Loucy (cell line): ENCODE measurements at regions not wholly inside any gene's neighbourhood (a gene's known extent, or its start where the extent isn't known, plus 50 kb on each side); places are given as distances from the start of the nearest gene placed in this dataset.

Experiments
- H2AFZ ChIP-seq: fragments of 200-600 bp; sonication (generic); 2 replicates; pipeline ENCODE4 v1.6.0; 2016; ENCODE audit warnings: antibody characterized with exemption, mild to moderate bottlenecking, low read length, moderate library complexity
- H3F3A ChIP-seq: fragments of 200-600 bp; 2 replicates; pipeline ENCODE4 v1.6.0; 2016; ENCODE audit warnings: antibody characterized with exemption, low read depth, mild to moderate bottlenecking
- H3K27me3 ChIP-seq: fragments of 200-600 bp; sonication (generic); 2 replicates; pipeline ENCODE4 v1.6.1; 2014; ENCODE audit warnings: low read length, mild to moderate bottlenecking; ENCODE audit not compliant: insufficient read depth, poor library complexity, severe bottlenecking
- H3K36me3 ChIP-seq: fragments of 200-600 bp; sonication (generic); 2 replicates; pipeline ENCODE4 v1.6.1; 2016; ENCODE audit warnings: low read length; ENCODE audit not compliant: insufficient read depth
- H3K4me1 ChIP-seq: fragments of 200-600 bp; sonication (generic); 2 replicates; pipeline ENCODE4 v1.5.1; 2014; ENCODE audit warnings: low read length, mild to moderate bottlenecking; ENCODE audit not compliant: insufficient read depth, poor library complexity, severe bottlenecking
- H3K4me2 ChIP-seq: fragments of 200-600 bp; sonication (generic); 2 replicates; pipeline ENCODE4 v1.6.0; 2014; ENCODE audit warnings: antibody characterized with exemption, low read length, low read depth, mild to moderate bottlenecking; ENCODE audit not compliant: poor library complexity, severe bottlenecking
- H3K4me3 ChIP-seq: fragments of 200-600 bp; sonication (generic); 2 replicates; pipeline ENCODE4 v1.5.1; 2014; ENCODE audit warnings: low read length, mild to moderate bottlenecking, mixed read lengths; ENCODE audit not compliant: poor library complexity, severe bottlenecking
- H3K79me2 ChIP-seq: fragments of 200-600 bp; sonication (generic); 2 replicates; pipeline ENCODE4 v1.6.1; 2014; ENCODE audit warnings: low read length; ENCODE audit not compliant: insufficient read depth
- H3K9ac ChIP-seq: fragments of 200-600 bp; sonication (generic); 2 replicates; pipeline ENCODE4 v1.6.0; 2014; ENCODE audit warnings: mild to moderate bottlenecking, low read depth, low read length, moderate library complexity; ENCODE audit not compliant: poor library complexity, severe bottlenecking
- H3K9me2 ChIP-seq: fragments of 200-600 bp; sonication (generic); replicated peaks from 2 replicates; pipeline ENCODE4 v1.6.1; 2016; ENCODE audit warnings: low read depth, low read length, mixed read lengths
- H3K9me3 ChIP-seq: fragments of 200-600 bp; sonication (generic); 2 replicates; pipeline ENCODE4 v1.6.1; 2014; ENCODE audit warnings: mild to moderate bottlenecking, antibody characterized with exemption, low read length, low read depth; ENCODE audit not compliant: insufficient read depth
- H4K20me1 ChIP-seq: fragments of 200-600 bp; sonication (generic); 2 replicates; pipeline ENCODE4 v1.6.0; 2014; ENCODE audit warnings: antibody characterized with exemption, low read length, mild to moderate bottlenecking; ENCODE audit not compliant: insufficient read depth, poor library complexity, severe bottlenecking
- CTCF ChIP-seq: fragments of 200-600 bp; sonication (generic); conservative IDR thresholded peaks from 2 replicates; pipeline ENCODE4 v1.5.1; 2014; ENCODE audit warnings: mild to moderate bottlenecking, antibody characterized with exemption, low read length
- EZH2phosphoT487 ChIP-seq: fragments of 200-600 bp; IDR thresholded peaks from 2 replicates; pipeline ENCODE4 v1.6.1; 2018; ENCODE audit warnings: antibody characterized with exemption, mild to moderate bottlenecking, moderate library complexity, borderline replicate concordance

GRCh38 chr6:192313-192664, 100.0 kb upstream of the DUSP22 start:
- H3K9me2 ChIP-seq = no peaks in the 10 kb centered on the region
- no peaks in the 10 kb centered on the region for H3K9me3 ChIP-seq
- H3K4me2 ChIP-seq = no peak overlapping the region
- no peak overlapping the region for H3K9ac ChIP-seq
- H4K20me1 ChIP-seq = no peaks in the 10 kb centered on the region
- peaks cover 57% of the 10 kb centered on the region for H3K4me1 ChIP-seq
- no peak overlapping the region for H2AFZ ChIP-seq
- H3K79me2 ChIP-seq = no peaks in the 10 kb centered on the region
- peaks cover 4% of the 10 kb centered on the region; the same call in 1 of the 2 replicates for H3F3A ChIP-seq
- no peak overlapping the region for H3K4me3 ChIP-seq
- TF ChIP-seq CTCF (no peak), EZH2phosphoT487 (no peak)
- H3K36me3 ChIP-seq = no peaks in the 10 kb centered on the region
- no peaks in the 10 kb centered on the region for H3K27me3 ChIP-seq

GRCh38 chr6:193180-193579, 99.1 kb upstream of the DUSP22 start:
- H3K4me1 ChIP-seq = peaks cover 53% of the 10 kb centered on the region
- H3K27me3 ChIP-seq = no peaks in the 10 kb centered on the region
- H4K20me1 ChIP-seq = no peaks in the 10 kb centered on the region
- H3K36me3 ChIP-seq = no peaks in the 10 kb centered on the region
- H3K9me2 ChIP-seq = no peaks in the 10 kb centered on the region
- no peaks in the 10 kb centered on the region for H3K9me3 ChIP-seq
- no peak overlapping the region for H3K9ac ChIP-seq
- TF ChIP-seq CTCF = no peak
- no peak for TF ChIP-seq EZH2phosphoT487
- H3K4me2 ChIP-seq = peak overlapping the region; percentile 59
- no peak overlapping the region for H3K4me3 ChIP-seq
- H2AFZ ChIP-seq = no peak overlapping the region
- no peaks in the 10 kb centered on the region for H3K79me2 ChIP-seq
- H3F3A ChIP-seq = peaks cover 4% of the 10 kb centered on the region; the same call in 1 of the 2 replicates

- Histone ChIP-seq H3K4me2 (peak overlapping the region; percentile 59), H2AFZ (peak overlapping the region; percentile 55), H4K20me1 (no peaks in the 10 kb centered on the region), H3K9me3 (no peaks in the 10 kb centered on the region), H3K9me2 (no peaks in the 10 kb centered on the region), H3K9ac (no peak overlapping the region), H3K4me1 (peaks cover 53% of the 10 kb centered on the region), H3K27me3 (no peaks in the 10 kb centered on the region), H3F3A (peaks cover 4% of the 10 kb centered on the region; the same call in 1 of the 2 replicates), H3K79me2 (no peaks in the 10 kb centered on the region), H3K4me3 (peak overlapping the region; percentile 12), H3K36me3 (no peaks in the 10 kb centered on the region)
- TF ChIP-seq EZH2phosphoT487 (no peak), CTCF (no peak)
Measured at GRCh38 chr6:193773-194310, 98.4 kb upstream of the DUSP22 start.
